B cell (primary cell): ENCODE measurements at regions not wholly inside any gene's neighbourhood (a gene's known extent, or its start where the extent isn't known, plus 50 kb on each side); places are given as distances from the start of the nearest gene placed in this dataset.

Experiments
- ATAC-seq: fragments of 200-7000 bp; cut with Tn5 transposase; one replicate; pipeline ENCODE4 v1.10.0; 2021; ENCODE audit warnings: low read depth, mild to moderate bottlenecking, moderate number of reproducible peaks, moderate library complexity
- CTCF ChIA-PET: fragments of 350-600 bp; sonication (Branson Sonifier 250); formaldehyde crosslinking; loops from one replicate; lab custom pipeline; 2021; ENCODE audit warnings: antibody characterized with exemption, inconsistent platforms; lab: Charles Lee
- POLR2A ChIA-PET: fragments of 350-600 bp; sonication (Branson Sonifier 250); formaldehyde crosslinking; loops from one replicate; lab custom pipeline; 2021; ENCODE audit warnings: antibody characterized with exemption; lab: Charles Lee
- DNase-seq: peaks from one replicate; pipeline ENCODE4 v3.0.0; 2013
- H2AFZ ChIP-seq: 2 replicates; pipeline ENCODE4 v1.6.1; 2012; ENCODE audit warnings: mild to moderate bottlenecking, low read depth, low read length; ENCODE audit not compliant: insufficient read depth, poor library complexity, severe bottlenecking
- H3K27ac ChIP-seq, 2 donors: 1 replicate in 1 of 2; 2 replicates in 1 of 2; pipeline ENCODE4 v1.5.1; 2012 to 2013; ENCODE audit warnings: low read length in 2 of 2, mild to moderate bottlenecking in 2 of 2, moderate library complexity in 1 of 2
- H3K27me3 ChIP-seq, 4 experiments: fragments of 200-600 bp in 1 of 4; sonication (generic) in 1 of 4; replicated peaks in 1 of 4; 1 replicate in 2 of 4; 2 replicates in 2 of 4; pipeline versions ENCODE4 v1.6.1 to v1.7.0; 2013 to 2016; ENCODE audit warnings: low read length in 3 of 4, mild to moderate bottlenecking in 2 of 4, mixed read lengths in 1 of 4, moderate library complexity in 1 of 4; ENCODE audit not compliant: insufficient read depth in 4 of 4, control insufficient read depth in 3 of 4; ENCODE audit errors: control extremely low read depth in 1 of 4
- H3K36me3 ChIP-seq, 2 experiments: replicated peaks in 1 of 2; 1 replicate in 1 of 2; 2 replicates in 1 of 2; pipeline versions ENCODE4 v1.6.1 to v1.7.1; 2013; ENCODE audit warnings: low read length in 1 of 2; ENCODE audit not compliant: insufficient read depth in 2 of 2, control insufficient read depth in 1 of 2; ENCODE audit errors: control extremely low read depth in 1 of 2, extremely low read depth in 1 of 2
- H3K4me1 ChIP-seq, 2 donors: fragments of 200-600 bp in 1 of 2; sonication (generic) in 1 of 2; 1 replicate in 1 of 2; 2 replicates in 1 of 2; pipeline versions ENCODE4 v1.5.1 to v1.6.1; 2013 to 2017; ENCODE audit warnings: low read length in 2 of 2; ENCODE audit not compliant: control insufficient read depth in 2 of 2, insufficient read depth in 2 of 2
- H3K4me2 ChIP-seq: replicated peaks from 2 replicates; pipeline ENCODE3; 2012; ENCODE audit warnings: mild to moderate bottlenecking, low read depth, low read length; ENCODE audit not compliant: poor library complexity, severe bottlenecking
- H3K4me3 ChIP-seq, 5 experiments: fragments of 200-600 bp in 1 of 5; sonication (generic) in 1 of 5; 1 replicate in 3 of 5; 2 replicates in 2 of 5; pipeline versions ENCODE4 v1.5.1 to v1.7.0; 2011 to 2016; ENCODE audit warnings: low read length in 4 of 5, mild to moderate bottlenecking in 4 of 5, low read depth in 2 of 5, control low read depth in 1 of 5, moderate library complexity in 1 of 5; ENCODE audit not compliant: insufficient read depth in 1 of 5; ENCODE audit errors: control extremely low read depth in 1 of 5, extremely low read depth in 1 of 5
- H3K79me2 ChIP-seq: fragments of 200-600 bp; sonication (generic); one replicate; pipeline ENCODE4 v1.6.0; 2016; ENCODE audit warnings: low read length; ENCODE audit not compliant: control insufficient read depth, insufficient read depth
- H3K9ac ChIP-seq: fragments of 200-600 bp; sonication (generic); 2 replicates; pipeline ENCODE4 v1.6.1; 2017; ENCODE audit warnings: mild to moderate bottlenecking, low read length, moderate library complexity
- H3K9me3 ChIP-seq, 3 donors: one replicate each; pipeline versions ENCODE4 v1.6.1 to v1.7.1; 2013; ENCODE audit warnings: low read length in 2 of 3; ENCODE audit not compliant: control insufficient read depth in 2 of 3, insufficient read depth in 1 of 3; ENCODE audit errors: control extremely low read depth in 1 of 3
- H4K20me1 ChIP-seq: 2 replicates; pipeline ENCODE4 v1.6.0; 2012; ENCODE audit warnings: mild to moderate bottlenecking, low read length; ENCODE audit not compliant: insufficient read depth, control insufficient read depth, poor library complexity, severe bottlenecking
- H3K27ac Mint-ChIP-seq: one replicate; pipeline ENCODE4 v1.8.0; 2021; ENCODE audit warnings: mixed read lengths
- H3K27me3 Mint-ChIP-seq: one replicate; pipeline ENCODE4 v1.8.0; 2021; ENCODE audit warnings: mixed read lengths
- H3K4me1 Mint-ChIP-seq: one replicate; pipeline ENCODE4 v1.8.0; 2021; ENCODE audit warnings: mixed read lengths
- H3K4me3 Mint-ChIP-seq: one replicate; pipeline ENCODE4 v1.8.0; 2021; ENCODE audit warnings: mixed read lengths
- H3K9me3 Mint-ChIP-seq: one replicate; pipeline ENCODE4 v1.8.0; 2022; ENCODE audit warnings: mixed read lengths; ENCODE audit not compliant: insufficient read depth
- CTCF ChIP-seq: fragments of 200-600 bp; IDR thresholded peaks from one replicate; pipeline ENCODE4 v1.8.0; 2022; ENCODE audit warnings: antibody characterized with exemption, mild to moderate bottlenecking
- EZH2 ChIP-seq: IDR thresholded peaks from 2 replicates; pipeline ENCODE4 v1.6.1; 2012; ENCODE audit warnings: borderline replicate concordance, low read depth, mild to moderate bottlenecking, moderate library complexity, low read length; ENCODE audit not compliant: insufficient read depth, poor library complexity, severe bottlenecking
- WGBS: methylation state at CpG from one replicate; pipeline ENCODE4 v1.1.5; 2013; ENCODE audit warnings: missing lambda C conversion rate; ENCODE audit not compliant: insufficient coverage; 5-methylcytosine and 5-hydroxymethylcytosine counted together
- intact Hi-C: fragments of 100-400 bp; cut with micrococcal nuclease; formaldehyde crosslinking; loops from one replicate; pipeline ENCODE4 v1.10.0; 2022

GRCh38 chr12:65568517-65568916 is 255.8 kb upstream of the HMGA2 start:
- WGBS, result 60% methylated on average over 1 of the region's 4 CpGs
- Histone ChIP-seq H2AFZ (no peak overlapping the region), H3K4me3 (no peak overlapping the region), H3K4me1 (no peaks in the 10 kb centered on the region), H3K4me2 (no peak overlapping the region), H4K20me1 (no peaks in the 10 kb centered on the region), H3K36me3 (no peaks in the 10 kb centered on the region), H3K79me2 (no peaks in the 10 kb centered on the region), H3K9ac (no peak overlapping the region), H3K9me3 (no peaks in the 10 kb centered on the region), H3K27ac (no peak overlapping the region), H3K27me3 (peaks cover 0 to 3% (median 0%) of the 10 kb centered on the region in 4 experiments)
- ATAC-seq, result no peak
- DNase-seq, result no peak
- peaks cover 2% of the 10 kb centered on the region for H3K9me3 Mint-ChIP-seq
- H3K27ac Mint-ChIP-seq, result no peak overlapping the region
- CTCF ChIA-PET, result no interaction called here
- POLR2A ChIA-PET, result no interaction called here
- H3K27me3 Mint-ChIP-seq, result peaks cover 15% of the 10 kb centered on the region
- no peaks in the 10 kb centered on the region for H3K4me1 Mint-ChIP-seq
- TF ChIP-seq EZH2 (no peak), CTCF (no peak)
- no peak overlapping the region for H3K4me3 Mint-ChIP-seq
- intact Hi-C loops, result no loop called here

- Mint-ChIP-seq H3K27ac (no peak overlapping the region), H3K4me1 (no peaks in the 10 kb centered on the region), H3K4me3 (no peak overlapping the region), H3K27me3 (peaks cover 12% of the 10 kb centered on the region), H3K9me3 (peaks cover 4% of the 10 kb centered on the region)
- Histone ChIP-seq H3K4me1 (no peaks in the 10 kb centered on the region), H3K9ac (no peak overlapping the region), H3K4me3 (no peak overlapping the region), H3K27me3 (peaks cover 0 to 3% (median 0%) of the 10 kb centered on the region in 4 experiments), H3K4me2 (no peak overlapping the region), H3K36me3 (no peaks in the 10 kb centered on the region), H3K27ac (no peak overlapping the region), H4K20me1 (no peaks in the 10 kb centered on the region), H2AFZ (no peak overlapping the region), H3K79me2 (no peaks in the 10 kb centered on the region), H3K9me3 (peaks cover under 1 to 10% (median 4%) of the 10 kb centered on the region in 3 donors)
- no peak for DNase-seq
- intact Hi-C loops, result no loop called here
- no peak for TF ChIP-seq EZH2
- TF ChIP-seq CTCF, result no peak
- CTCF ChIA-PET, result no interaction called here
- 63% methylated on average over 1 of the region's 4 CpGs for WGBS
- POLR2A ChIA-PET, result no interaction called here
- ATAC-seq, result no peak
These were observed 253.7 kb upstream of the HMGA2 start for GRCh38 chr12:65570451-65571130.
